ENCODE measurements at regions not wholly inside any gene's neighbourhood (a gene's known extent, or its start where the extent isn't known, plus 50 kb on each side); places are given as distances from the start of the nearest gene placed in this dataset.

GRCh38 chr5:114782177-114782576, 387.5 kb downstream of the TRIM36 start:
- ChIA-PET POLR2A (no interaction called here), CTCF (ENCODE audit: low intra/inter-chr PET ratio) (no interaction called here)
- Histone ChIP-seq H3K27me3 (ENCODE audit: control insufficient read depth in 2 of 2, insufficient read depth in 2 of 2, low read length in 2 of 2) (no peaks in the 10 kb centered on the region), H2AFZ (ENCODE audit: low read depth, low read length) (no peak overlapping the region), H3K4me1 (replicated peaks in 1 of 2; ENCODE audit: control insufficient read depth in 2 of 2, insufficient read depth in 2 of 2, low read length in 2 of 2) (no peaks in the 10 kb centered on the region), H3K27ac (ENCODE audit: extremely low read depth, low read depth, low read length) (no peak overlapping the region), H3K4me3 (no peak overlapping the region), H3K9ac (ENCODE audit: insufficient read depth in 1 of 2, low read depth in 2 of 2, low read length in 2 of 2) (no peak overlapping the region), H3K9me1 (ENCODE audit: control insufficient read depth, insufficient read depth, low read length) (no peaks in the 10 kb centered on the region), H3K79me2 (ENCODE audit: control insufficient read depth, insufficient read depth, low read length) (no peaks in the 10 kb centered on the region), H4K20me1 (replicated peaks; ENCODE audit: control insufficient read depth, insufficient read depth, low read length) (no peaks in the 10 kb centered on the region), H3K4me2 (ENCODE audit: insufficient read depth, low read length) (no peak overlapping the region), H3K9me3 (replicated peaks; ENCODE audit: control insufficient read depth, insufficient read depth, low read depth, low read length) (no peaks in the 10 kb centered on the region), H3K36me3 (ENCODE audit: control insufficient read depth, insufficient read depth, low read length) (no peaks in the 10 kb centered on the region)
- 0% methylated on average over 8 of the region's 8 CpGs for WGBS (ENCODE audit: insufficient coverage, low coverage, missing lambda C conversion rate)
- FAIRE-seq = no peak
- no peak for DNase-seq (ENCODE audit: extremely low read depth in 1 of 4, low spot score in 3 of 4)
- TF ChIP-seq RNF2 (IDR thresholded peaks at IDR 0.05) (no peak), ZBTB26 (CRISPR knock-in tag; IDR thresholded peaks at IDR 0.05) (no peak), MBD1 (CRISPR knock-in tag; IDR thresholded peaks at IDR 0.05) (no peak), ZNF444 (CRISPR knock-in tag; IDR thresholded peaks at IDR 0.05) (no peak), SMAD4 (CRISPR knock-in tag; conservative IDR thresholded peaks at IDR 0.05) (no peak)
- intact Hi-C loops (cut with micrococcal nuclease) = loop anchor here (10.0 kb wide), 1 partner anchor 1167 kb away; no protein-coding TSS in a partner anchor
- ATAC-seq = no peak
- in situ Hi-C loops (cut with MboI) = loop anchor here (25.0 kb wide), 1 partner anchor 1120 kb away; no protein-coding TSS in a partner anchor
- BruUV-seq (replicated peaks) = no TSS peak

Data from K562 (cell line).